M059J (cell line): ENCODE measurements at regions not wholly inside any gene's neighbourhood (a gene's known extent, or its start where the extent isn't known, plus 50 kb on each side); places are given as distances from the start of the nearest gene placed in this dataset.
"Not testable (repeated sequence)": the region's sequence is repeated elsewhere in the genome, so short reads cannot be mapped to it uniquely, and the experiment has no call there.

Experiments
- DNase-seq: peaks from one replicate; pipeline ENCODE4 v3.0.0-alpha.2; 2012; ENCODE audit warnings: low read depth

DNA sequence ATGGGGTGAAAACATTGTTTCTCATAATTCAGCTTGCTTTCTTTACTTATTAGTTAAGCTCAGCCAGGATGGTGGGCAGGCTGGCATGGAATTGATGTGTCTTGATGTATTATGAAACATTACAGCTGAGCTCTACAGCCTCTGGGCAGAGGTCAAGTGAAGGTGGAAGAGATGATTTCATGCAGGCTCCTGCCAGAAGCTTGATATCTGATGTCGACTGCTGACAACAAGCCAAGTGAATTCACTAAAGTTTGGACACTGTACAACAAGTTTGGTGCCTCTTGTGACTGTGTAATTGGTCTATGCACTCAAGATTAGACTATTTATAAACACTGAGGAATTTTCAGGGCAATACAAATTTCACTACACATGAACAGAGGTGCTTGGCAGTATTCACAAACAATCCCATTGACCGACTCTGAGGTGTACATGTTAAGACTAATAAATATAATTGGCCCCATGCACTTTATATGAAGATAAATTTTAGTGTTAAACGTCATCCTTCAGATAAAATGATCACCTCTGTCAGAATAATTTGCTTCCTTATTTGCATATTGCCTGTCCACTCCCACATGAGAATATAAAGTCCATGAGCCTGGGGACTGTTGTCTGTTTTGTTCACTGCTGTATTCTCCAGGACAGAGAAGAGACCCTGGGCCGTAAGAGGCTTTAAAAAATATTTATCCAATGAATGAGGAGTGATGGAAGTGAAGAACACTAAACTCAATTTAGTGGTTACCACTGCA is 612.2 kb downstream of the IQCM start:
- peak; percentile 55 for DNase-seq

DNA sequence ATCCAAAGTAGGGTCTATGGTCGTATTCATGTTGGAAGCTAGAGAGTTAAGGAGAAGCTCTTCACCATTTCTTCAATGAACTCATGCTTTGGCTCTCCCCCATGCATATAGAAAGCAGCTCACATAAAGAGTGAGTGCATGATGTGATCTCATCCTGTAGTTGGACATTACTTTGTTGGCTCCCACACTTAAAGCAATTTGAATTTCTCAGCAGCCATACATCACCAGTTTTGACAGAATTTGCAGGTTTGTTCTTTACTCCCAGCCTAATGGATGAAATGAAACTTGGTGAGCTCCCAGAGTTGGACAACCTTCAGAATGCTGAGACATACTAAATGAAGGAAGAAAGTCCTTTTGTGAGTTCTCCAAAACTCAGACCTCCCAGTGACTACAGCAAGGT is 613.5 kb downstream of the IQCM start:
- DNase-seq, result no peak

DNA sequence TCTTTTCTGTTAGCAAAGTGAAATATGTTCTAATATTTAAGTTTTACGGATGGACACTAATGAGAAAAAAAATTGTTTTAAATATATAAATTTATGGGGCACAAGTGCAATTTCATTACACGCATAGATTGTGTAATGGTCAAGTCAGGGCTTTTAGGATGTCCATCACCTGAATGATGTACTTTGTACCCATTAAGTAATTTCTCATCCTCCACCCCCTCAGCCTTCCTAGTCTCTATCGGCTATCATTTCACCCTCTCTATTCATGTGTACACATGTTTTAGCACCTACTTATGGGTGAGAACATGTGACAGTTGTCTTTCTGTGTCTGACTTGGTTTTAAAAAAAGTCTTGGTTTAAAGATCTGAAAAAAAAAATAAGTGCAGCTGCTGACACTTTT is 616.0 kb downstream of the IQCM start:
- no peak for DNase-seq

DNA sequence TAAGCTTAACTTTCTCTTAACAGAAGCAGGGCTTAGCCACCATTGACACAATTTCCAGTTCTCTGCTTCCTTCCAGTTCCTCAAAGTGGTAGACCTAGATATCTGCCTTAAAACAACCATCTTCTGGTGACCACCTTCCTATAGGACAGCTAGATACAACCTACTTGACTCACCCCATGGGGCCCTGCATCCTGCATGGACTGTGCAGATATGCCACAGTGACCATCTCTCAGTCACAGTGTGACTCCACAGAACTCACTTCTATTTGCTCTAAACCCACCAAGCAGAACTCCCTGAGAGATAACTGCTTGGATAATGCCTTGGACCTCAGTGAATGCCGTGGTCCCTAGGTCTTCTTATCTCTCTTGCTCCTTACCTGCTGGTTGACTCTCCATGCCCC is 621.6 kb downstream of the IQCM start:
- DNase-seq, result no peak

DNA sequence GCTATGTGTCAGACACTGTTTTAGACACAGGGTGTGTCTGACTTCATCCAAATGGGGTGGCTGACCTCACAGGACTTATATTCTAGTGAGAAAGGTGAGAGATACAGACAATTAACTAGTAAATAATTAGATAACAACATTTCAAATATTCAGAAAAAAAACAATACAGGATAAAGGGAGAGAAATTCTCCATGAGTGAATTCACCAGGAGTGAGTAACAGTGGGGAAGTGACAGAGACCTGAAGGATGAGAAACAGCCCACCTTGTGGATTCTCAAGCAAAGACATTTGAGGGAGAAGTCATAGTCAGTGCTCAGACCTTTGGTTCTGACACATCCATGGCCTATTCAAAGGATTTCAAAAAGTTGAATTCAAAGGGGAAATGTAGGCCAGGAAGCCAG is 627.9 kb downstream of the IQCM start:
- DNase-seq, result no peak

DNA sequence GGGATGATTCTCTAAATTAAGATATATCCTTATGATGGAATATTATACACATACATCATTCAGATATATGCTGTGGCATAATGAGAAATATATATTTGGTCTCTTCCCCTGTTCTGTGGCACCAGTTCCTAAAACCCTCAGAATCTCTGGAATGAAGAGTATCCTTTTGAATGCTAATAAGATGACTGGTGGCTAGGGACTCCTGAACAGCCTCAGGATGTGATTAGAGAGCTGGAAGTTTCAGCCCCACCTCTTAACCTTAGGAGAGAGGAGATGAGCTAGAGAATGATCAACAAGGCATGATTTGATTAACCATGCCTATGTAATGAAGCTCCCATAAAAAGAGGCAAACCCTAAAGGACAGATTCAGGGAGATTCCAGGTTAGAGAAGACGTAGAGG is 632.0 kb downstream of the IQCM start:
- DNase-seq, result no peak

DNA sequence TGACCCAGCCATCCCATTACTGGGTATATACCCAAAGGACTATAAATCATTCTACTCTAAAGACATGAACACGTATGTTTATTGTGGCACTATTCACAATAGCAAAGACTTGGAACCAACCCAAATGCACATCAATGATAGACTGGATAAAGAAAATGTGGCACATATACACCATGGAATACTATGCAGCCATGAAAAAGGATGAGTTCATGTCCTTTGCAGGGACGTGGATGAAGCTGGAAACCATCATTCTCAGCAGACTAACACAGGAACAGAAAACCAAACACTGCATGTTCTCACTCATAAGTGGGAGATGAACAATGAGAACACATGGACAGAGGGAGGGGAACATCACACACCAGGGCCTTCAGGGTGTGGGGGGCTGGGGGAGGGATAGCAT is 634.2 kb downstream of the IQCM start:
- DNase-seq, result not testable (repeated sequence)

DNA sequence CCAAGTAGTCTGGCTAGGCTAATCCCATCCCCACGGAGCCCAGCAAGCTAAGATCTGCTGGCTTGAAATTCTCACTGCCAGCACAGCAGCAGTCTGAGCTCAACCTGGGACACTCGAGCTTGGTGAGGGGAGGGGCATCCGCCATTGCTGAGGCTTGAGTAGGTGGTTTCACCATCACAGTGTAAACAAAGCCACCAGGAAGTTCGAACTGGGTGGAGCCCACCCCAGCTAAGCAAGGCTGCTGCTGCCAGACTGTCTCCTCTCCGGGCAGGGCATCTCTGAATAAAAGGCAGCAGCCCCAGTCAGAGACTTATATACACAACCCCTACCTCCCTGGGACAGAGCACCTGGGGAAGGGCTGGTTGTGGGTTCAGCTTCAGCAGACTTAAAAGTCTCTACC is 639.6 kb downstream of the IQCM start:
- no peak for DNase-seq

DNA sequence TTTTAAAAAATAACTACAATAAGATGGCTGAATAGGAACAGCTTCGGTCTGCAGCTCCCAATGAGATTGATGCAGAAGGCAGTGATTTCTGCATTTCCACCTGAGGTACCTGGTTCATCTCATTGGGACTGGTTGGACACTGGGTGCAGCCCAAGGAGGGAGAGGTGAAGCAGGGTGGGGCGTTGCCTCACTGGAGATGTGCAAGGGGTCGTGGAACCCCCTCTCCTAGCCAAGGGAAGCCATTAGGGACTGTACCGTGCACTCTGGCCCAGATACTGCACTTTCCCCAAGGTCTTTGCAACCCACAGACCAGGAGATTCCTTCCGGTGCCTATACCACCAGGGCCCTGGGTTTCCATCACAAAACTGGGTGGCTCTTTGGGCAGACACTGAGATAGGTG is 640.1 kb downstream of the IQCM start:
- DNase-seq, result no peak

DNA sequence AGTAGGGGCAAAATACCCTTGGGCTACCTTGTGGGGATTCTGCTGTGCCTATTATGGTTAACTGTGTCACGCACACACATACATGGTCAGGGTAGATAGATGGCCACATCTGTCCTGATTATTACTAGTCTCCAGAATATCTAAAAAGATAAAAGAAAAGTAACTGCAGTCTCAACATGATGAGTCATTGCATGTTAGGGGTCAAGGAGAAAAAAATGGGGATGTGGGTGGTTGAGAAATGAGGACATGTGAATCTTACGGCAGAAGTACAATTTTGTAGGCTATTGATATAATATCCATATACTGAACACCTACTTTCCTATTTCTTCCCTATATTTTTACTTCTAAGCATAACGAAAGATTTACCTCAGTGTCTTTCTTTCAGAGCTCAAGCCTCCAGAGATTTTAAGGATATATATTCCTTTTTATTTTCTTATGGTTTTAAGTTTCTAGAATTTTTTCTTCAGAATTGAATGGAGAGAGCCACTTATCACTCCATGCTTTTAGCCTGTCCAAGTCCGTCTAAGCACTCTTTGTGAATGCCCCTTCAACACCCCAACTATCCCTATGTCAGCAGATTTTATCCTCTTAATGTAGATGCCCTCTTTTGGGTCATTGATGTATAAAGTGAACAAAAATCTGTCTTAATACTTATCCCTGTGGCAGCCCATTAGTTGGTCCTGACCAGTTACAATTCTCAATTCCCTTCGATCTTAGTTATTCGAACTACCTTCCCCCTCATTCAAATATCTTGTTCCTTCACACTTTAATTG is 642.2 kb downstream of the IQCM start:
- no peak for DNase-seq

DNA sequence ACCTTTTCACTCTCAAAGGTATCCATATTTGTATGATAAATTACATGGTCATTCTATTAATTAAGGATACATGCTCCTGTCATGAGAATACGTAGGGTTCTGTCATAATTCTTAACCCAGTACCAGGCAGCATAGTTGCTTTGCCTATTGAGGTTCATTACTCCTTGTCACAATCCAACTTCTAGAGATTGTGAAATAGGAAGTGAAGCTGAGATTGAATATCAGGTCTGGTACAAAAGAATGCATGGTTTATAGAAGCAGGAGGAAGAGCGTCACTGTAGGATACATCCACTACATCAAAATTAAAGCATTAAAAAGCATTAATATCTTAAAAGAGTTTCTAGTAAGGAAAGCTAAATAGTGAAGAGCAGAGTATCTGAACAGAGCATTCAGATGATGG is 647.0 kb downstream of the IQCM start:
- DNase-seq, result no peak

DNA sequence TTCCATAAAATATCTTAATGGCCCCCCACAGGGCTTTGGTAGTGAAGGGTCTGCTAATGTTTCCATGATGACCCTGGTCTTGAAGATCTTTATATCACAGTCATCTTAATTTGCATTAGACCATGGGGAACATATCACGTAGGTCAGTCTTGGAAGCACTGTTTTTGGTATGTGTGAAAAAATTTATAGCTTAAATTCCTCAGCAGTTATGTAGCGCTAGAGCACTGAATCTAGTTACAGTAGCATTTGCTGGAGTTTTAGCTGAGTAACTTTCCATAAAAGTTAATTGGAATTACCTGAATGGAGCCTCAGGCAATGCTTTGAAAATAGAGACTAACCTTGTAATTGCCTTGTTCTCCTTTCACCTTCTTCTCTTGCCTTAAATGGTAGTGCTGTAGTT is 648.8 kb downstream of the IQCM start:
- peak; percentile 46 for DNase-seq

DNA sequence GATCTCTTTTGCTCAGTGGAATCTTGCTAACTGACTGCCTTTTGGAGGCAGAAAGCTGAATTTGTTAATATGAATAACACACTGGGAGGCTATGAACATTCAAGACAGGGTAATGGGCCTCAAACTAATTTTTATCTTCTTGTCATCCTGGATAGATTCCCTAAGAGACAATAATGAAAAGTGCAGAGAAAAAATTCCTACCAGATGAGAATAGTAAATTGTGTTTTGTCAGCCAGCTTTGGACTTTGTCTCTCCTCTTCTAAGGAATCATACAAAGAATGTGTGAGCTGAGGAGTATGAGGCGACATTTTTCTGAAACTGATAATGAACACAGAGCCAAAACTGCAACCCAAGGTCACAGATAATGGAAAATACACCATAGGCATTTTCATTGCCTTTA is 649.3 kb downstream of the IQCM start:
- no peak for DNase-seq

DNA sequence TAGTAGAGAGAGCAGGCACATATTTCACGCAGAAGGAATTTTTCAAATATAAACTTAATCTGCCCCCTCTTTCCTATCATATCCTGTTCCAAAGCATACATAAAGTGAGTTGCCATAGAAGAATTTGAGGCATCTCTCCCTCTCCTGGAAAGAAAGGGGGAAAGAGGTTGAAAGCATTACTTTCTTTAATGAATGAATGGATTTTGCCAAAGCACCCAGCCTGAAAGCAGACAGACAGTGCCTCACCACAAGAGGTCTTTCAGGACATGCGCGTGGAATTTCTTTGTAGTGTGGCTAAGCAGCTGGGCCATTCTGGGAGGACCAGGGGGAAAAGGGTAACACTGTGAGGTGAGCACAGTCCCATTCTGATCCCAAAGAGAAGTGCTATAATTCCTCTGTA is 651.4 kb downstream of the IQCM start:
- DNase-seq, result peak; percentile 80

DNA sequence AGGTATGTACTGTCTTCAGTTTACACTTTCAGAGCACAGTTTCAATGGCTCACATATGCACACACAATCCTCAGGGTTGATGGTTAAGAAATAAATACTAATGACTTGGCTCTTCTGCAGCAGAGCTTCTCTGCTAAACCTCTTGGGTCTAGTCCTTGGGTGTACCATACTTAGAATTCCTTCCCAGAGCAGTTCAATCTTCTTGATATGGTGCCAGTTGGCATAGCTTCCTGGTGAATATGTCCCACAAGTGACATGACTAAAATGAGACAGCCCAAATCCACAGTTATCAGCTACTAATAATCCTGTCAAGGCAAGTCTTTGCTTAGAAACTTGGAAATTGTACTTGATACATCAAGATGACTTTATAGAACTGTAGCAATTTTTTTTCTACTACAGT is 654.4 kb downstream of the IQCM start:
- peak; percentile 83 for DNase-seq

DNA sequence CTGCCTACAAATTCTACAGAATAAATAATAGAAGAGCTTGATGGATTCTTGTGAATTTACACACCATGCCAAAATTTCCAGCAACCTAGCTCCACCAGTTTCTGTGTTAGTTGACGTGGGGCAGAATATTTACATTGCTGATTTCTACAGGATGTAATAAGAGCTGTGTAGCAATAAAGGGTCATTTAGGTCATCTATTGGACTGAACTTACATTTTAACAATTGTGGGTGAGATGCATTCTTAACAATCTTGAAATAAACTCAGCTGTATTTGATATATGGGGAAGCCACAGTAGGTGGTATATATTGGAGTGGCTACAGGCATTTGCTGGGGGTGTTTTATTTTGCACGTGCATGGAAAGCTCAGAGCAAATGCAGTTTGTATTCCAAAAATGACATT is 655.3 kb downstream of the IQCM start:
- no peak for DNase-seq

DNA sequence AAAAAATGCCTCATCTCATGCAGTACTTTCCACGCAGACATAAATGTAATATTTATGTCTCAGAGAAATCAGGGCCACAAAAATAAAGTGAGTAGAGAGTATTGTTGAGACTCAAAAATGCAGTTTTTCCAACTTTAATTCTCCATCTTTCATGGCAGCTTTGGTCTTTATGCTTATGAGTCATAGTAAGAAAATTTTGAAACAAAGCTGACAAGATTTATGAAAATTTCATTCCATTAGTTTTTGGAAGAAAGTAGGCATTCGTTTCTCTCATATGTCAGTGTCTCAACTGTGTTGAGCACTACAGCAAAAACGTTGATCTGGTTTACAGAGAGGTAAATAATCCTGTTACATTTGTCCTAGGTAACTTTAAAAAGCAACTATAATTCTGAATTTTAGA is 656.8 kb downstream of the IQCM start:
- DNase-seq, result no peak

DNA sequence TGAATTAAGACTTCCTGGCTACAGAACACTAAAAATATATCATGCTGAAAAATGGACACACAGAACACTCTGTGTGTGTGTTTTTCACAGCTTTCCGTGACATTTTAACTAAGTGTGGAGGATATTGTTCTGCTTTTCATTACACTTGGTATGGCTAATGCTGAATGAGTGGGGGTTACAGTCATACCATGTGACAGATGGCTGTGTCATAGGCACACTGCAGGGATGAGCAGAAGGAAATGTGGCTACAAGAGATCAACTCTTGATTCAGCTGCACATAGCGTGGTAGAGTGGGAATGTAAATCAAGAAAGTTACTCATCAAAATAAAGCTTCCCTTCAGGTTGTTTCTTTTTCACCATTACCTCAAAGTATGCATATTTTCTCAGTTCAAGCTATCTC is 669.8 kb downstream of the IQCM start:
- DNase-seq, result peak; percentile 57

DNA sequence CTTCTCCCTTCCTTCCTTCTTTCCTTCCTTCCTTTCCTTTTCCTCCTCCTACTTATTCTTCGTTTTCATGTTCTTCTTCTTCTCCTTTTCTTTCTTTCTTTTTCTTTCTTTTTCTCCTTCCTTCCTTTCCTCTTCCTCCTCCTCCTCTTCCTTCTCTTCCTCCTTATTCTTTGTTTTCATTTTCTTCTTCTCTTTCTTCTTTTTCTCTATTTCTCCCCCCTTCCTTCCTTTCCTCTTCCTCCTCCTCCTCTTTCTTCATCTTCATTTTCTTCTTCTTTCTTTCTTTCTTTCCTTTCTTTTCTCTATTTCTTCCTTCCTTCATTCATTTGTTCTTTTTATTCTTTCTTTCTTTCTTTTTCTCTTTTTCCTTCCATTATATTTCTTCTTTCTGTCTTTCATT is 671.6 kb downstream of the IQCM start:
- no peak for DNase-seq

DNA sequence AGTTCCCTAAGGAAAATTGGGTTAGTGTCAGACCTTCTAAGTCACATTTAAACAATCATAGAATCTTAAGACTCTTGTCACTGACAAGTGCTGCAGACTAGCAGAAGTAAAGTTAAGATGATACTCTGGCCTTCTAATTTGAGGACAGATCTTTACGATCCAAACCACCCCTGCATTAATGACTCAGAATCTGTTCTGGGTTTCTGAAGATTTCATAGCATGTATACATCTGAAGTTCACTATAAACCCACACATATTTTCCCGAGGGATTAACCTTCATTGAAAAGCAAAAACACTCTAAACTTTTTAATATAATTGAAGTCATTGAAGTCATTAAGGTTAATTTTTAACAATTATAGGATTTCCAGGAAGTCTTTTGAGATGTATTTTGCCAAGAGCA is 674.3 kb downstream of the IQCM start:
- DNase-seq, result no peak

DNA sequence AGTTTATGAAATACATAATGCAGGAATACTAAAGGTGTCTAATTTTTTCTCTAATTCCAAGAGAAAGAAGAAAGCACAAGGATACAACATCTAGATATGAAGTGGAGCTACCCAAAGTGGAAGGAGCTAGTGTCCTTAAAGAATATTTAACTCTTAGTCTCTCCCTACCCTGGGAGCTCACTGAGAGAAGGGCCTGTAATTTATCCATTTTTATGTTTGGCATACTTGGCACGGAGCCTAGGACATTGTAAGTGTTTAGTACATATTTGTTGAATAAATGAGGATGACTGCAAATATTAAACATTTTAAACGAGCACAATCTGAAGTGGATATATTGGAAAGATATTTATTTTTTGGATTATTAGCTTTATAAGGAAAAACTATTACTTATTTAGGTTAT is 674.8 kb downstream of the IQCM start:
- DNase-seq, result no peak

DNA sequence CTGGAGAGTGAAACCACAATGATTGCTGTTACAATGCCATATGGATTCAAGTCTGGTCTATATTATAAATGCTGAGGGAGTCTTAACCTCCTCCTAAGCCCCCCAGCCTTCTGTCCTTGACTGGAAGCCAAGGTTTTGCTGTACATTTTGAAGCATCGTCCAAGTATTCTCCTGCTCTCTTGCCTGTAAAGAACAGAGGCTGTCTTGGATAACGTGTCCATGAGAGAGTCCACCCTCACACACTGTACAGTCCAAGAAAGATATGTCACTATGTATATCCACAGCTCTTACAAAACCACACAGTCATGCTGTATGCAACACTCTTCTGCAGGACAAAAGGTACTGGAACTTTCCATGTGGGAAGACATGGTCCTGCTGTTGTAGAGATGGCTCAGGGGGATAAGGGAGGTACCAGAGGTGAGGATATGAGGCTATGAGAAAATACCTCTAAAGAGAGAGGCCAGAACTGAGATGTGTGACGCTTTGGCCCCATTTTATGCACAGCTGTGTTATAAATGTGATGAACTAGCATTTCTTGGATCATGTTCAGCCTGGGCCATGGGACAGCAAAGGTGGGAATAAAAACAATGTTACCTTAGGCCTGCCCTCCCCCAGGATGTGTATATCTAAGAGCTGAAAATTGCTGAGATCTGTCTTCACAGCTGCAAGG is 678.6 kb downstream of the IQCM start:
- DNase-seq, result no peak

DNA sequence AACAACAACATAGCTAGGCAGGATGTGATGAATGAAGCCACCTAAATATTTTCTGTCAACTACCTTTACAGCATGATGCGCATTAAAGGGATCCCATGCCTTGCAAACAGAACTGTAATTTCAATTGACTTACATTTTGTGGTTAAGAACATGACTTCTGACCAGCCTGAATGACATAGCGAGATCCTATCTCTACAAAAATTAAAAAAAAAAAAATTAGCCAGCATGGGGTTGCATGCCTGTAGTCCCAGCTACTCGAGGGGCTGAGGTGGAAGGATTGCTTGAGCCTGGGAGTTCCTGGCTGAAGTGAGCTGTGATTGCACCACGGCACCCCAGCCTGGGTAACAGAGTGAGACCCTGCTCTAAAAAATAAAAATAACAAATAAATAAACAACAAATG is 680.6 kb downstream of the IQCM start:
- DNase-seq, result peak; percentile 18
